ENCODE measurements at regions not wholly inside any gene's neighbourhood (a gene's known extent, or its start where the extent isn't known, plus 50 kb on each side); places are given as distances from the start of the nearest gene placed in this dataset.

DNA sequence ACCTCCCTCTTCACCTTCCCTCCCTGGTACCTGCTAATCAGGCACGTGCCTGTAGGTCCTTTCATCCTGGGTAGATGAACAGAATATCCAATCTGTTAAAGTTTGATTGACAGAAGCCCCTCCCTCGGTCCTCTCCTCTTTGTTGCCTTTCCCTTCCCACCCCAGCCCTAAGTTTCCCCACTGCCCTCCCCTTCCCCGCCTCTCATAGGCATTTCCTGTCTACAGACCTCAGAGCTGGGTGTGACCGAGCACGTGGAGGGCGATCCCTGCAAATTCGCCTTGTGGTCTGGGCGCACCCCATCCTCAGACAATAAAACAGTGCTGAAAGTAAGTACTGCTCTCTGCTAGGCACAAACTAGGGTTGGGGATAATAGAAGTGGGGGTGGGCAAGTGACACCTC is 239.2 kb upstream of the UMPS start:
- Histone ChIP-seq H3K9ac (ENCODE audit: low read length) (no peak overlapping the region), H3K4me1 (ENCODE audit: control insufficient read depth, insufficient read depth, low read length) (no peaks in the 10 kb centered on the region), H3K9me3 (ENCODE audit: control insufficient read depth, low read length) (no peaks in the 10 kb centered on the region), H3K27me3 (ENCODE audit: control insufficient read depth, insufficient read depth, low read length) (no peaks in the 10 kb centered on the region), H3K4me3 (ENCODE audit: low read length) (no peak overlapping the region), H3K36me3 (ENCODE audit: control insufficient read depth, insufficient read depth, low read length) (no peaks in the 10 kb centered on the region)

DNA sequence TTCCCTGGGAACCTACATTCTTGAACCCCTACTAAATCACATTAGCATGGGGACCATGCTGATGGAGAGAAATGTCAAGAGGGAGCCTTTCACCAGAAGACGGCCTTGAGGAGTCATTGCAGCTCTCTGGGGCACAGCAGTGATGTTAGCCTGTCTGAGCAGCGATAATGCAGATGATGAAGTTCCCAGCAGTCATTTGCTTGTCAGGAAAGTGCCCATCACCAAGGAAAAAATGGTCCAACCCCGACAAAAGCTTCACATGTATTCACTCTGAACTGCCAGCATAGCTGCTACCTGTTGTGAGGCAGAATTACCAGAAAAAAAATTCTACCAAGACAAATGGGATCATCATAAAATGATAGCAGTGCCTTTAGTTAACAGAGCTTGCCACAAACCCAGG is 238.4 kb upstream of the UMPS start:
- Histone ChIP-seq H3K27me3 (ENCODE audit: control insufficient read depth, insufficient read depth, low read length) (no peaks in the 10 kb centered on the region), H3K9me3 (ENCODE audit: control insufficient read depth, low read length) (no peaks in the 10 kb centered on the region), H3K4me1 (ENCODE audit: control insufficient read depth, insufficient read depth, low read length) (no peaks in the 10 kb centered on the region), H3K4me3 (ENCODE audit: low read length) (no peak overlapping the region), H3K36me3 (ENCODE audit: control insufficient read depth, insufficient read depth, low read length) (no peaks in the 10 kb centered on the region), H3K9ac (ENCODE audit: low read length) (no peak overlapping the region)

DNA sequence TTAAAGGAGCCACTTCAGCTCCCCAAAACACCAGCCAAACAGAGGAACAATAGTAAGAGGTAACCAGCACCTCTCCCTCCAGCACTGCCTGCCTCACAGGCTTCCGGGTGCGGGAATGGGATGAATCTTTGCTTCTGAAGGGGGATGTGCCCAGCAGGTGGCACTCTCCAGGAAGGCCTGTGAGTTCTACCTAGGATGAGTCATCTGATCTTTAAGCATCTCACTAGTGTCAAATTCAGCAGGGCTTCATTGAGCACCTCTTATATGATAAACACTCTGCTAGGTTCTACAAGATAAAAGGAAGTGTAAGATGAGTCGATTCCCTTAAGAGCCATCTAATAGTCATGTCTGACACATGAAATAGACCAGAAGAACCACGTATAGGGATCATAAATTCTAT is 237.4 kb upstream of the UMPS start:
- Histone ChIP-seq H3K4me1 (ENCODE audit: control insufficient read depth, insufficient read depth, low read length) (no peaks in the 10 kb centered on the region), H3K36me3 (ENCODE audit: control insufficient read depth, insufficient read depth, low read length) (no peaks in the 10 kb centered on the region), H3K9ac (ENCODE audit: low read length) (no peak overlapping the region), H3K9me3 (ENCODE audit: control insufficient read depth, low read length) (no peaks in the 10 kb centered on the region), H3K27me3 (ENCODE audit: control insufficient read depth, insufficient read depth, low read length) (no peaks in the 10 kb centered on the region), H3K4me3 (ENCODE audit: low read length) (no peak overlapping the region)

DNA sequence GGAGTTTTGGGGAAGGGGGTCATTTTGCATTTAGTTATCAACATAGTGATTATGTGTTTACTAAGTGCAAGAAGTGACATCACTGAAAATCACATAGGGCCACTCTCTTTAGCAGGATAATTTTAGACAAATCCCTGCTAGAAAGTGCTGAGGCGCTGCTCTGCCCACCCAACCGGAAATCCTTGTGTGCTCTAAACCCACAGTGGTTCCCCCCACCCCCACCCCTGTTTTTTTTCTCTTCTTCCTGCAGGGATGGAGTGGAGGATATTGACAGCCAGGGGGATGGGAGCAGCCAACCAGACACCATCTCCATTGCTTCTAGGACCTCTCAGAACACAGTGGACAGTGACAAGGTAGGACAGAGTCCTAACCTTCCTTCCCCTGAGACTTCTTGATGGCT is 234.2 kb upstream of the UMPS start:
- Histone ChIP-seq H3K36me3 (ENCODE audit: control insufficient read depth, insufficient read depth, low read length) (no peaks in the 10 kb centered on the region), H3K27me3 (ENCODE audit: control insufficient read depth, insufficient read depth, low read length) (no peaks in the 10 kb centered on the region), H3K4me3 (ENCODE audit: low read length) (no peak overlapping the region), H3K4me1 (ENCODE audit: control insufficient read depth, insufficient read depth, low read length) (no peaks in the 10 kb centered on the region), H3K9ac (ENCODE audit: low read length) (no peak overlapping the region), H3K9me3 (ENCODE audit: control insufficient read depth, low read length) (no peaks in the 10 kb centered on the region)

DNA sequence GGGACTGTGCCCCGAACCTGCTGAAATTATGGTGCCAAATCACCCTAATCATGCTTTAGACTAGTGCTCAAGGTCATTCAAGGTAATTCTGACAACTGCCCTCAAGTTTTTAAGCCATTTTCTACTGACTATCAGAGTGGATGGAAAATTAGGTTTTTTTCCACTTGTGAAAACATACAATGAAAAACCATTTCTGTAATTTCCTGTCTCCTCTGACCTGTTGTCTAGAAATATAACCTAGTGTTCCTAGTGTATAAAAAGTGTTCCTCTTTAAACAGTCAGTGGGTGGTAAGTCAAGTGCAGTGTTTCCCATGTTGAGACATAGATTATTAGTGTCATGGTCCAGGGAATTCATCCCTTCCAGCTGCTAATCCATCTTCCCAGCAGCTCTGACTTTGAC is 232.8 kb upstream of the UMPS start:
- Histone ChIP-seq H3K36me3 (ENCODE audit: control insufficient read depth, insufficient read depth, low read length) (no peaks in the 10 kb centered on the region), H3K9ac (ENCODE audit: low read length) (no peak overlapping the region), H3K4me1 (ENCODE audit: control insufficient read depth, insufficient read depth, low read length) (no peaks in the 10 kb centered on the region), H3K4me3 (ENCODE audit: low read length) (no peak overlapping the region), H3K9me3 (ENCODE audit: control insufficient read depth, low read length) (no peaks in the 10 kb centered on the region), H3K27me3 (ENCODE audit: control insufficient read depth, insufficient read depth, low read length) (peaks cover 9% of the 10 kb centered on the region)

DNA sequence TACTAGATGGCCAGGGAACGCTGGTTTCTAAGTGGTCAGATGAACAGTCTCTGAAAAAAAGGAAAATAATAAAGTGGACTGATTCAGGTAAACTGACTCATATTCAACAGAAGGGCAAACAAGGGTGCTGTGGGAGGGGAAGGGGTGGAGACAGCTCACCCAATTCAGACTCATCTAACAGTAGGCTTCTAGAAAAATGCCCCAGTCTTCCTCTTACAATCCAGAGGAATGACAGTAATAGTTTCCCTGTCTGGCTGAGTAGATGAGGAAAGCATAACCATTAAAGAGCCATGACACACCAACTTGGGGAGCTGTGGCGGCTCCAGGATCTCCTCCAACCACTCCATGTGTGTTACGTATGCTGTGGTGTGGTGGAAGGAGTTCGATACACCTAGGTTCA is 231.4 kb upstream of the UMPS start:
- Histone ChIP-seq H3K4me1 (ENCODE audit: control insufficient read depth, insufficient read depth, low read length) (no peaks in the 10 kb centered on the region), H3K9ac (ENCODE audit: low read length) (no peak overlapping the region), H3K9me3 (ENCODE audit: control insufficient read depth, low read length) (no peaks in the 10 kb centered on the region), H3K27me3 (ENCODE audit: control insufficient read depth, insufficient read depth, low read length) (peaks cover 11% of the 10 kb centered on the region), H3K4me3 (ENCODE audit: low read length) (no peak overlapping the region), H3K36me3 (ENCODE audit: control insufficient read depth, insufficient read depth, low read length) (no peaks in the 10 kb centered on the region)

DNA sequence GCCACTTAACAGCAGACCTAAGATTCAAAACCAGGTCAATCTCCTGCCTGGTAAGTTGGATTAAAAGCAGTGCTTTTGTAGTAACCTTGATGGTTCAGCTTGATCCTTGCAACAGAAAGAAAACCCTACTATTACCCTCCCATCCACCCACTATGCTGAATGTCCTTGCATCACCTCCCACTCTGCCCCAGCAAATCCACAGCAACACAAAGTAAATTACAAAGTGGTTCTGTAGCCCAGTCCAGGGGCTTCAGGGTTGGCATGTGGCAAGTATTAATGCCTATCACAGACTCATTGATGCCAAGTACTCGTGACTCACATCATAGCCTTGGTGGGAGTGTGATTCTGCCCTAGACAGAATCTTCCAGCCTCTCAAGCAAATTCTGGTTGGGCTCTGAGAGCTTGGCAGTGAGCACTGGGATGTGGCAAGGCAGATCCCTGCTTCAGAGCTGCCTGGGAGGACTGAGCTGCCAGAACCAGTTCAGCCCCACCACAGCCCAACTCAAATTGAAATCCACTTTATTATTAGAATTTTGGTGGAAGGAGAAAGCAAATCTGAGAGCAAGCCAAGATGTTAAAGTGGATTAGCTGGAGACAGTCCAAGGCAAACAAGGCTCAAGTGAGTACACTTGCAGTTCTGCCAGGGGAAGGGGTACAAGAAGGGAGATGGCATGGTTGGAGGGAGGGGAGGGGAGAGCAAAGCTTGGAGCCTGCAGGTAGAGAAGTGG is 225.8 kb upstream of the UMPS start:
- Histone ChIP-seq H3K36me3 (ENCODE audit: control insufficient read depth, insufficient read depth, low read length) (no peaks in the 10 kb centered on the region), H3K27me3 (ENCODE audit: control insufficient read depth, insufficient read depth, low read length) (peaks cover 11% of the 10 kb centered on the region), H3K4me3 (ENCODE audit: low read length) (no peak overlapping the region), H3K4me1 (ENCODE audit: control insufficient read depth, insufficient read depth, low read length) (no peaks in the 10 kb centered on the region), H3K9me3 (ENCODE audit: control insufficient read depth, low read length) (no peaks in the 10 kb centered on the region), H3K9ac (ENCODE audit: low read length) (no peak overlapping the region)

DNA sequence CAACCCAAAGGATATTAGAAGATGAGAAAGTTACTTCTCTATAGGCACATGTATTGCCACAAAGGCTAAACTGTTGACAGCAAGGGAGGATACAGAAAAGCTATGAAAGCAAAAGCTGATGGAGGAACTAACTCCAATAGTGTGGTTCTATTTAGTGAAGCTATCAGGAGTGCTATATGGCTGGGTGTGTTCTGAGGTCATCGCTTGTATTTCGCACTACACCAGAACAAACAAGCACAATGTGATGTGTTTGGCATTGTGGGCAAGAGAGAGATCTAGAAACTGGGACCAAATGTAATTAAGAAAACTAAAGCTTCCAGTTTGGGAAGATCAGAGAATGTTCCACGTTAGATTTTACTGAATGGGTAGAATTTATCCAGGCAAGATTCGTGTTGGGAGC is 220.4 kb upstream of the UMPS start:
- Histone ChIP-seq H3K9me3 (ENCODE audit: control insufficient read depth, low read length) (no peaks in the 10 kb centered on the region), H3K4me1 (ENCODE audit: control insufficient read depth, insufficient read depth, low read length) (peaks cover 12% of the 10 kb centered on the region), H3K27me3 (ENCODE audit: control insufficient read depth, insufficient read depth, low read length) (no peaks in the 10 kb centered on the region), H3K36me3 (ENCODE audit: control insufficient read depth, insufficient read depth, low read length) (no peaks in the 10 kb centered on the region), H3K9ac (ENCODE audit: low read length) (no peak overlapping the region), H3K4me3 (ENCODE audit: low read length) (no peak overlapping the region)

DNA sequence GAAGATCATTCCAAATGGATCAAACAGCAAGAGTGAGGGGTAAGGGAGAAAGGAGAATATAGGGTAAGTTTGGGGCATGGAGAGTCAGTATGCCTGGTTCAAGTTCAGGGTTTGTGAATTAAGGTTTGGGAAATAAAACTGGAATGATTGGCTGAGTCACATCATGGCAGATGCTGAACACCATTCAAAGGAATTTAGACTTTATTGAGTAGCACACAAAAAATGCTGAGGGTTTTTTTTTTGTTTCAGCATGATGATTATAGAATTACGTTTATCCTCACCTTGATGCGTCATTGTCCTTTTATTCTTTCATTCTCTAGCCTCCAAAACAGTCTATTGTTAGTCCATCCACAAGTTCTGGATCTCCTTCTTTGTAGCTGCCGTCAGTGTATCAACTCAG is 220.0 kb upstream of the UMPS start:
- Histone ChIP-seq H3K9ac (ENCODE audit: low read length) (no peak overlapping the region), H3K4me3 (ENCODE audit: low read length) (no peak overlapping the region), H3K9me3 (ENCODE audit: control insufficient read depth, low read length) (no peaks in the 10 kb centered on the region), H3K4me1 (ENCODE audit: control insufficient read depth, insufficient read depth, low read length) (peaks cover 12% of the 10 kb centered on the region), H3K27me3 (ENCODE audit: control insufficient read depth, insufficient read depth, low read length) (no peaks in the 10 kb centered on the region), H3K36me3 (ENCODE audit: control insufficient read depth, insufficient read depth, low read length) (no peaks in the 10 kb centered on the region)

DNA sequence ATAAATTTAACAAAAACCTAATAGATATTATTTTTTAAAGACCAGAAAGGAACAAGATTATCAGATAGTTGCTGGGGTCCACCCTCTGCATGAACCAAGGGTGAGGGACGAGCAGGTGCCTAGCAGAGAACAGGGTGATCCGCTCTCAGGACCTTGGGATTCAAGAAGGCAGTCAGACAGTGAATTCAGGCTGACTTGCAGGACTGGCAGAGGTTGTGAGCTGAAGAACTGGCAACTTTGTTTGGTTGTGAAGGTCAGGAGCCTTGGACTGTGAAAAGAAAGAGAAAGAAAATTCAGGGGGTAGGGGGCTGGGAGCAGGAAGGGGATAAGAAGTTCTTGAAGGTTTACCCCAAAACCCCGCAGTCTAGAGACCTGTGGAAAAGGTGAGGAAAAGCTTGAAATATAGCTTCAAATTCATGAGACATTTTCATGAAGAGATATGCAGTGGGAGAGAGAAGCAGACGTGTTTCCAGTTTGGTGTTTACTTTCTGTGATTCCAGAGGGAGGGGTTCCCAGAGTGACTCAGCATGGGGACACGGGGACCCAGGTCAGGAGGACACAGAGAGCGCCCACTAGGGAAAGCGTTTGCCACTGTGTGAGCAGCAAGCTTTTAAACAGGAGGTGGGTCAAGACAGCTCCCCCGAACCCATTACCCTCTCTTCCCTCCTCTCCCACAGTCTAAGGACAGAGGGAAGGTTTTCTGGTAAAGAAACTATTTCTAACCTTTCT is 217.2 kb upstream of the UMPS start:
- H3K4me3 ChIP-seq (ENCODE audit: low read length), result no peak overlapping the region
- peaks cover 12% of the 10 kb centered on the region for H3K4me1 ChIP-seq (ENCODE audit: control insufficient read depth, insufficient read depth, low read length)
- peak overlapping the region; percentile 14 for H3K9ac ChIP-seq (ENCODE audit: low read length)
- no peaks in the 10 kb centered on the region for H3K9me3 ChIP-seq (ENCODE audit: control insufficient read depth, low read length)
- no peaks in the 10 kb centered on the region for H3K27me3 ChIP-seq (ENCODE audit: control insufficient read depth, insufficient read depth, low read length)
- no peaks in the 10 kb centered on the region for H3K36me3 ChIP-seq (ENCODE audit: control insufficient read depth, insufficient read depth, low read length)

DNA sequence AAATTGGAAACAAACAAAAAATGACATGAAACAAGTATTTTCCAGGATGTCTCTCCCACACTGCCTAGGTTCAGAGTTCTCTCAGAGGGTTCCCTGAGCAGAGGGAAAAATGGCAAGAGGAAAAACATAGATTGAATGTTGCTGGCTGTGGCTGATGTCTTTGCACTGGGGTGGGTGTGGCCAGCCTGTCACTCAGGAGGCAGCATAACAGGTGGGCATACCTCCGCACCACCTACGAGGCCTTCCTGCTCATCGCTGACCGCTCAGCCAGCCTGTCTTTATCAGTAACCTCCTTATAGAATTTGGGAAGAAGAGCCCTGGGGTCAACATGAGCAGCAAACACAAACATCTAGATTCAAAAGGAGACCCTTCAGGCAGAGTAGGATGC is 216.6 kb upstream of the UMPS start:
- H3K4me3 ChIP-seq (ENCODE audit: low read length), result no peak overlapping the region
- H3K9me3 ChIP-seq (ENCODE audit: control insufficient read depth, low read length), result no peaks in the 10 kb centered on the region
- peaks cover 12% of the 10 kb centered on the region for H3K4me1 ChIP-seq (ENCODE audit: control insufficient read depth, insufficient read depth, low read length)
- H3K9ac ChIP-seq (ENCODE audit: low read length), result peak overlapping the region; percentile 14
- H3K27me3 ChIP-seq (ENCODE audit: control insufficient read depth, insufficient read depth, low read length), result no peaks in the 10 kb centered on the region
- no peaks in the 10 kb centered on the region for H3K36me3 ChIP-seq (ENCODE audit: control insufficient read depth, insufficient read depth, low read length)

DNA sequence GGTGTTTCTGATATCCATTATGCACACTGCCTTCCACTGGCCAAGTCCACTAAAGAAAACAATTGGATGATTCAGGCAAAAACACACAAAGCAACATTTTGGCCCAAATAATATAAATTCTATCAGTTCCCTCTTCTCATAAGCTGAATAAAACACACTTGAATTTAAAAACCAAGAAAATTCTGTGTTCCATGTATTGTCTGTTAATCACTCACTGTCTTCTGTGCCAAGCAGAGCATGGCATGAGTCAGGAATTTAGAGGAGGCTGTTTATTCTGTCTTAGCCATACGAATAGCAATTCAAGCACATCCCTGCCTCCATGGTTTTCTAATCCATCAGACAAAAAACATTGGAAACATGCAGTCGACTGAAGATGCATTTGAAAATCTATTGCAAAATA is 215.6 kb upstream of the UMPS start:
- H3K4me1 ChIP-seq (ENCODE audit: control insufficient read depth, insufficient read depth, low read length), result peaks cover 12% of the 10 kb centered on the region
- no peak overlapping the region for H3K9ac ChIP-seq (ENCODE audit: low read length)
- no peak overlapping the region for H3K4me3 ChIP-seq (ENCODE audit: low read length)
- no peaks in the 10 kb centered on the region for H3K36me3 ChIP-seq (ENCODE audit: control insufficient read depth, insufficient read depth, low read length)
- H3K9me3 ChIP-seq (ENCODE audit: control insufficient read depth, low read length), result no peaks in the 10 kb centered on the region
- no peaks in the 10 kb centered on the region for H3K27me3 ChIP-seq (ENCODE audit: control insufficient read depth, insufficient read depth, low read length)

Data from mucosa of stomach (tissue), 1 donor.